GM18507 (cell line): ENCODE measurements at regions not wholly inside any gene's neighbourhood (a gene's known extent, or its start where the extent isn't known, plus 50 kb on each side); places are given as distances from the start of the nearest gene placed in this dataset.
"Not testable (repeated sequence)": the region's sequence is repeated elsewhere in the genome, so short reads cannot be mapped to it uniquely, and the experiment has no call there.

Experiments
- DNase-seq: peaks from one replicate; pipeline ENCODE4 v3.0.0; 2011; ENCODE audit warnings: low read depth; ENCODE audit not compliant: insufficient read length; ENCODE audit errors: extremely low spot score
- FAIRE-seq: peaks from 2 replicates; lab custom pipeline; 2011; peaks lifted over from hg19 to GRCh38; lab: Jason Lieb, UNC

- FAIRE-seq (no peak), DNase-seq (no peak)
Measured at GRCh38 chr1:233782937-233783586, 121.4 kb upstream of the SLC35F3 start.

GRCh38 chr1:233787599-233787998 lies 116.9 kb upstream of the SLC35F3 start:
- no peak for FAIRE-seq

DNA sequence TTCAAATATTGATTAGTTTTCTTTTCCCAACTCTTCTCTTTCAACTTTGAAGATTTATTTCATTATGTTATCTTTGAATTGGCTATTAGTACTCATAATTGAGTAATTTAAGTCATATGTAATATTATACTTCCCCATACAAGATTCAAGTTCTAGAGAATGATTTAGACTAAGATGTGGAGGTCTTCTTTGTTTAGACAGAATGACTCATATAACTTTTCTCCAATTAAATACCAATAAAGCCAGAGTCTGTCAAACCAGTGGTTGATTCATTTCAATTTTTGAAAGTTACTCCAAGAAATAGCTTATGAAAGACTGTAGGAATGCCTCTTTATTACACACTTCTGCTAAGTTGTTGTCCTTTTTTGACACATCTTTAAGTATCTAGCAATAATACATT lies 115.8 kb upstream of the SLC35F3 start:
- FAIRE-seq (no peak), DNase-seq (no peak)

More at GRCh38 chr1:233787599-233787998, 116.9 kb upstream of the SLC35F3 start:
- DNase-seq, result no peak

- DNase-seq (no peak), FAIRE-seq (no peak)
Measured at GRCh38 chr1:233790121-233790520, 114.4 kb upstream of the SLC35F3 start.

DNA sequence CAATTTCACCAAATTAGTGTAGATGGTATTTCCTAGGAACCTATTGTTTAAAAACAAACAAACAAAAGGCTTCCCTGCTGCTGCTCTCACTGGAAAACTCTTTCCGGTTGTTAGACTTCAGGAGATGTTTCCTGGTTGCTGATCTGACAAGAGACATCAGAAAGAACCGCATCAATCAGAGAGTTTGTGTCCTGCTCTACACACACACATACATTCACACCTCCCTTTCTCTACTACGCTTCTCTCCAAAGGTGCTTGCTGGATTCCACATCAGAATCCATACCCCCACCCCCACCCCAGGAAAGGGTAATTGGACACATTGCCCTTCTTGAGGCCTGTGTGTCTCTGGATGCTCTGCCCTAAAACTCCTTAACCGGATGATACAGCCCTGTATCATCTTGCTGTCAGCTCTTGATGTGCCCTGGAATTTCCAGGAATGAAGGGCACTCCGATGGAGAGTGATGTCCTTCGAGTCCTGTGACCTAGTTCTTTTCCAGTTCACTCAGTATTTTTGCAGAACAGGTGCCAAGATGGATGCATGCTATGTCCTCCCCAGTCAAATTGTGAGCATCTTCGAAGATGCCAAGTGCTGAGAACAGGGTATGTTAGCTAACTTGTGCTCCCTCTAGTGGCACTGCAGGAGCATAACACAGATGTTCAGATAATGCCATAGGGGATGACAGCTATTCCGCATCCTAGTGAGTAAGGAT lies 113.7 kb upstream of the SLC35F3 start:
- FAIRE-seq, result peak; percentile 93

DNA sequence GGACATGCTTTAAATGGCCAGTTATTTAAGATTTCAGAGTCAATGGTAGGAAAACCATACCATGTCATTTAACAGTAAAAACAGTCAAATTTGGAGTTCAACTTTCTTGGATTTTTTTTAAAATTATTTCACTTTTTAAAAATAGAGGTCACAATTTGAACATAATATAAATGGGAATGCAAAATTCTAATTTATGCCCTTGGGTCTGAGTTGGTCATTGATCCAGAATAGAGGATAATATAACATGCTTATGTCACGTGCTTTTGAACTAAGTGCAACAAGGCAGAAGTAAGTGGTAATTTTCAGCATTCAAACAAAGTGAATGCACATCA lies 113.1 kb upstream of the SLC35F3 start:
- FAIRE-seq (no peak), DNase-seq (no peak)

More for the DNA sequence above, 113.7 kb upstream of the SLC35F3 start:
- peak; percentile 37 for DNase-seq

GRCh38 chr1:233791721-233792120 lies 112.8 kb upstream of the SLC35F3 start:
- FAIRE-seq, result no peak
- DNase-seq, result no peak

DNA sequence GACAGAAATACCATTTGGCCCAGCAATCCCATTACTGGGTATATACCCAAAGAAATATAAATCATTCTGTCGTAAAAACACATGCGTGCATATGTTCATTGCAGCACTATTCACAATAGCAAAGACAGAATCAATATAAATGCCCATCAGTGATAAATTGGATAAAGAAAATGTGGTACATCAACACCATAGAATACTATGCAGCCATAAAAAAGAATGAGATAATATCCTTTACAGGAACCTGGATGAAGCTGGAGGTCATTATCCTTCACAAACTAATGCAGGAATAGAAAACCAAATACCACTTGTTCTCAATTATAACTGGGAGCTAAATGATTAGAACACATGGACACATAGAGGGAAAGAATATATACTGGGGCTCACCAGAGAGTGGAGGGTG lies 109.6 kb upstream of the SLC35F3 start:
- FAIRE-seq (no peak), DNase-seq (no peak)

GRCh38 chr1:233796146-233796783 lies 108.2 kb upstream of the SLC35F3 start:
- DNase-seq (no peak), FAIRE-seq (peak; percentile 52)

DNA sequence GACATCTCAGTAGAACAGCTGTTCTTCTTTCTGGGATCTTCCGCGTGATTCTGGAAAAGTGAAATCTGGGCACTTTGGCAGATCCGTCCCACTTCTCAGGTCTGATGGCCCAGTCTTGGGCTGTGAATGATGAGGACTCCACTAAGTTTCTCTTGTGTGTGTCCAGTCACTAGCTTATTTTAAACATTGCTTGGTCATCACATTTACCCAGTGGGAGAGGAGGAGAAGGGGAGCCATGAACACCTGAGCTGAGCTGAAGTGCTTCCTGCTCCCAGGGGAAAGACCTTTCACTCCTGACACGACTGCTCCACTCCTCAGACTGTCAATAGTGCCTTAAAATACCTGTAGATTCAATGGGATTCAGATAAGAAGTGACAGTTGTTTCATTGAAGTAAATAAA lies 101.9 kb upstream of the SLC35F3 start:
- no peak for DNase-seq
- no peak for FAIRE-seq

- no peak for DNase-seq
- FAIRE-seq, result no peak
Measured at GRCh38 chr1:233805786-233806185, 98.7 kb upstream of the SLC35F3 start.

- DNase-seq (no peak), FAIRE-seq (no peak)
Measured at GRCh38 chr1:233815357-233815756, 89.1 kb upstream of the SLC35F3 start.

DNA sequence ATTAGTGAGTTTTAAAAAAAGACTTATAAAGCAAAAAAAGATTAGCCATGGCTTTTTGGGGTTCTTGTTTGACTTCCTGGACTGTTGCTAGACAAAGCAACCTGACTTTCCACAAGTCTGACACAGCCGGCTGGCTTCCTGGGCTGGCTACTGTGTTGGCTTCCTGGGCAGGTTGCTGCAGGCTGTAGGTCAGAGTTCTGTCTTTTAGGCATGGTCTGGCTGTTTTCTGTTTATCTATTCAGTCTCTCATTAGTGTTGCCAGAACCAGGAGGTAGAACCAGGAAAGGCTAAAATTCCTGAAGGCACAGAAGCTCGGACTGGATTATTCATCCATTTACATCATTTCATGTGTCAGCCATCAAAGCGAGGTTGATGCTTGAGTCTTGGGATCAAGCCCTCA lies 88.6 kb upstream of the SLC35F3 start:
- DNase-seq (no peak), FAIRE-seq (no peak)

DNA sequence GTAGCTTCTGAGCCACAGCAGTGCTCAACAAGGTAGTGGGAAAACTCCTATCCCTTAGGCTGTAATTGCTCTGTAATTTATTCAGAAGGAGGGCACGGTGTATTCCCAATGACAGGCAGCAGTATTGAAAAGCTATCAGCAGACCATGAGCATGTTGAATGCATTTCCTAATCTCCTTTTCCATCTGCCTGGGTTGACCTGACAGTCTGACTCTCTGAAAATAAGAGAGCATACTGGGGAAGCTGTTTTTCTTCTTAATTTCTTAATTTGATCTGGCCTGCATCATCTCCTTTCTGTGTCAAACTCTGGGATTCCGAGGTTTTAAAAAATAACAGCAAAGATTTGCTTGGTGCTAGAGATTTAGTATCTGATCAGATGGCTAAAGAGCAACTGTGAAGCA lies 88.1 kb upstream of the SLC35F3 start:
- no peak for FAIRE-seq
- no peak for DNase-seq

- FAIRE-seq, result no peak
- DNase-seq, result no peak
Measured at GRCh38 chr1:233819042-233819441, 85.4 kb upstream of the SLC35F3 start.

GRCh38 chr1:233824179-233824578 lies 80.3 kb upstream of the SLC35F3 start:
- DNase-seq, FAIRE-seq: not testable (repeated sequence)

DNA sequence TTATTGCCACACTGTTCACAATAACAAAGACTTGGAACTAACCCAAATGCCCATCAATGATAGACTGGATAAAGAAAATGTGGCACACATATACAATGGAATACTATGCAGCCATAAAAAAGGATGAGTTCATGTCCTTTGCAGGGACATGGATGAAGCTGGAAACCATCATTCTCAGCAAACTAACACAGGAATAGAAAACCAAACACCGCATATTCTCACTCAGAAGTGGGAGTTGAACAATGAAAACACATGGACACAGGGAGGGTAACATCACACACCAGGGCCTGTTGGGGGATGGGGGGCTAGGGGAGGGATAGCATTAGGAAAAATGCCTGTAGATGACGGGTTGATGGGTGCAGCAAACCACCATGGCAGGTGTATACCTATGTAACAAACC lies 76.5 kb upstream of the SLC35F3 start:
- not testable (repeated sequence) for FAIRE-seq, DNase-seq

- FAIRE-seq, result no peak
- DNase-seq, result no peak
Measured at GRCh38 chr1:233828480-233828879, 76.0 kb upstream of the SLC35F3 start.

DNA sequence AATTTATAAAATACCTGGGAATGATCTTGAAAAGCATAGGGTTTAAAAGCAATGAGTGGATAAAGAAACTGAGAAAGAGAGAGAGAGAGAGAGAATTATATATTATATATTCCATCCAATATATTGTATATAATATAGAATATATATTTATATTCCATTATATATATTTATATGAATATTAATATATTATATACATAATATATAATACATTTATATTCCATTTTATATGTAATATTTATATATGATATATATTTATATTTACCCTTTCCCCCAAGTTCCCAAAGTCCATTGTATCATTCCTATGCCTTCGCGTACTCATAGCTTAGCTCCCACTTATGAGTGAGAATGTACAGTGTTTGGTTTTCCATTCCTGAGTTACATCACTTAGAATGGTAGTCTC lies 69.9 kb upstream of the SLC35F3 start:
- no peak for DNase-seq

GRCh38 chr1:233838207-233838606 lies 66.3 kb upstream of the SLC35F3 start:
- not testable (repeated sequence) for FAIRE-seq

More for the DNA sequence above, 69.9 kb upstream of the SLC35F3 start:
- no peak for FAIRE-seq

More at GRCh38 chr1:233838207-233838606, 66.3 kb upstream of the SLC35F3 start:
- DNase-seq, result not testable (repeated sequence)
